ENCODE measurements at regions not wholly inside any gene's neighbourhood (a gene's known extent, or its start where the extent isn't known, plus 50 kb on each side); places are given as distances from the start of the nearest gene placed in this dataset.

DNA sequence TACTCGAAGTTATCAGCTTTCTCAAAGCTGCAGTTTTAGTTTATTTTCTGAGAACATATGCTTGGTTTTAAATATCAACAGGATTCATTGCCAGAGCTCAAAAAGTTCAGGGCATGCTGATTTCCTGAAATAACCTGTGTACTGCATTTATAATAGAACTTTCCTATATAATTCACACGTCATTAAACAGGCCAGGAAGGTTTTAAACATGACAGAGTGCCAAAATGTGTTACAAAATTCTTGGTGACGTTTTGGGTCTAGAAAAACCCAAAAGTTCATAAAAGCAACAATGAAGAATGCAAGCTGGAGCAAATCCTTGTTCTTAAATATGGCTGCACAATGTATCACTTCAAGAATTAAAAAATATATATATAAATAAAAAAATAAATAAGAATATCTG, 1139.1 kb downstream of the CDH11 start:
- Histone ChIP-seq H3K27ac (no peak overlapping the region), H3K4me3 (no peak overlapping the region), H3K4me1 (no peaks in the 10 kb centered on the region), H3K36me3 (ENCODE audit: low read depth, missing control alignments) (no peaks in the 10 kb centered on the region), H3K27me3 (no peaks in the 10 kb centered on the region), H3K9me3 (no peaks in the 10 kb centered on the region)
- 52 to 67% methylated on average over 3 of the region's 3 CpGs for WGBS, 2 donors
- intact Hi-C loops (cut with DNase I; ENCODE audit: low total_unique reads): no loop called here
- DNase-seq: no peak
- TF ChIP-seq POLR2A (IDR thresholded peaks at IDR 0.05) (no peak), CTCF (IDR thresholded peaks at IDR 0.05) (no peak)

DNA sequence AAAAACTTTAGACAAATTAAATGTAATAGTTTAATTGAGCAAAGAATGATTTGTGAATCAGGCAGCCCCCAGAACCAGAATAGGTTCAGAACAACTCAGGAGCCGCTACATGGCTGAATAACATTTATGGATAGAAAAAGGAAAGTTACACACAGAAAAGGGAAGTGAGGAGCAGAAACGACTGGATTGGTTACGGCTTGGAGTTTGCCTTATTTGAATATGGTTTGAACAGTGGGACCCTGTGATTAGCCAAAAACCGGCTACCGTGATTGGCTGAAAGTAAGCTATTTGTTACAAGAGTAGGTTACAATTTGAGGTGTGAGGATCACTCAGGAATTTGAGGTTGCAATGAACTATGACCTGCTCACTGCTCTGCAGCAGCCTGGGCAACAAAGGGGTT, 1139.8 kb downstream of the CDH11 start:
- intact Hi-C loops (cut with DNase I; ENCODE audit: low total_unique reads): no loop called here
- Histone ChIP-seq H3K36me3 (ENCODE audit: low read depth, missing control alignments) (no peaks in the 10 kb centered on the region), H3K4me3 (no peak overlapping the region), H3K4me1 (no peaks in the 10 kb centered on the region), H3K27me3 (no peaks in the 10 kb centered on the region), H3K9me3 (no peaks in the 10 kb centered on the region), H3K27ac (no peak overlapping the region)
- no peak for TF ChIP-seq CTCF (IDR thresholded peaks at IDR 0.05)
- no peak for TF ChIP-seq POLR2A (IDR thresholded peaks at IDR 0.05)
- no peak for DNase-seq
- WGBS, 2 donors: 90 to 93% methylated on average over 5 of the region's 5 CpGs

- TF ChIP-seq POLR2A (IDR thresholded peaks at IDR 0.05) (no peak), CTCF (IDR thresholded peaks at IDR 0.05) (no peak)
- Histone ChIP-seq H3K27me3 (no peaks in the 10 kb centered on the region), H3K4me1 (no peaks in the 10 kb centered on the region), H3K9me3 (no peaks in the 10 kb centered on the region), H3K27ac (no peak overlapping the region), H3K36me3 (ENCODE audit: low read depth, missing control alignments) (no peaks in the 10 kb centered on the region), H3K4me3 (no peak overlapping the region)
- intact Hi-C loops (cut with DNase I; ENCODE audit: low total_unique reads): no loop called here
- WGBS, 2 donors: 63 to 75% methylated on average over 2 of the region's 2 CpGs
- DNase-seq: no peak
Measured at GRCh38 chr16:63981639-63982038, 1140.2 kb downstream of the CDH11 start.

DNA sequence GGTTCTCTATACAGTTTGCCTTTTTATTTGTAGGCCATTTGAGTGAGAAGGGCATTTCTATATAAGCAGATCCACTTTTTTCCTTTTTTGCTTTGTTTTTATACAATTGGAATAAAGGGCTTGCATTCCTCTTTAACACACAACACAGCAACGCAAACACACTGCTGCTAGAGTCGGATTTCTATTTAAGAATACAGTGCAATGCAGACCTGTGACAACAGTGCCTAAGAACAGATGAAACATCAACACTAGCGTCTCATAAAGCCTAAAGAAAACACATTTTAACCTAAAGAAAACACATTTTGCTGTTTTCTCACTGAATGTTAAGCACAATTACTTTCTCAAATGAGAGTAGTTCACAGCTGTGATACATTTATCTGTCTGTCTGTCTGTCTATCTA, 1141.1 kb downstream of the CDH11 start:
- 80 to 83% methylated on average over 3 of the region's 3 CpGs for WGBS, 2 donors
- H3K9me3 ChIP-seq: no peaks in the 10 kb centered on the region
- DNase-seq: no peak
- intact Hi-C loops (cut with DNase I; ENCODE audit: low total_unique reads): no loop called here
- no peak overlapping the region for H3K27ac ChIP-seq
- H3K27me3 ChIP-seq: no peaks in the 10 kb centered on the region
- no peak overlapping the region for H3K4me3 ChIP-seq
- H3K4me1 ChIP-seq: no peaks in the 10 kb centered on the region
- TF ChIP-seq POLR2A (IDR thresholded peaks at IDR 0.05) (no peak), CTCF (IDR thresholded peaks at IDR 0.05) (no peak)
- H3K36me3 ChIP-seq (ENCODE audit: low read depth, missing control alignments): no peaks in the 10 kb centered on the region

DNA sequence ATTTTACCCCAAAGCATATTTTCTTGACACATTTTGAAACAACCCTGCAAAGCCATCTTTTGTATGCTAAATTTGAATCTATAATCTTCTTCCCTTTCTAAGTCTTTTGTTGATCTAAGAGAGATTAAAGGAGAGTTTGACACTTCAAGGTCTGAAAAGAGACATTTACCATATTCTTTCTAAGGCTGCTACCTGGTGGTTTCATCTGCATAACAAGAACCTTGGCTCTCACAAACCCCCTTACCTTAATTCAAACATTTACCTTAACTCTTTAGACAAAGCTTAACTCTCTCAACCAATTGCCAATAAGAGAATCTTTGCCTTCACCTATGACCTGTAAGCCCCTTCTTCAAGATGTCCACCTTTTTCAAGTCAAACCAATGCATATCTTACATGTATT, 1143.6 kb downstream of the CDH11 start:
- no peaks in the 10 kb centered on the region for H3K4me1 ChIP-seq
- H3K27ac ChIP-seq: no peak overlapping the region
- TF ChIP-seq POLR2A (IDR thresholded peaks at IDR 0.05) (no peak), CTCF (IDR thresholded peaks at IDR 0.05) (no peak)
- no peak overlapping the region for H3K4me3 ChIP-seq
- intact Hi-C loops (cut with DNase I; ENCODE audit: low total_unique reads): no loop called here
- no peaks in the 10 kb centered on the region for H3K9me3 ChIP-seq
- H3K36me3 ChIP-seq (ENCODE audit: low read depth, missing control alignments): no peaks in the 10 kb centered on the region
- no peaks in the 10 kb centered on the region for H3K27me3 ChIP-seq
- no peak for DNase-seq

Measured in testis (tissue), 2 donors.